NCI-H2227 treated with DMSO at 0.1 percent for 48 hours (cell line): ENCODE measurements at regions not wholly inside any gene's neighbourhood (a gene's known extent, or its start where the extent isn't known, plus 50 kb on each side); places are given as distances from the start of the nearest gene placed in this dataset.
"Not testable (repeated sequence)": the region's sequence is repeated elsewhere in the genome, so short reads cannot be mapped to it uniquely, and the experiment has no call there.

ENCODE experiments used
- DNase-seq: peaks from one replicate; lab custom pipeline; 2025; lab: John Stamatoyannopoulos, UW

- no peak for DNase-seq
Observed at GRCh38 chr7:9210114-9210513, 776.7 kb downstream of the NXPH1 start.

GRCh38 chr7:9217204-9217603 lies 783.8 kb downstream of the NXPH1 start:
- no peak for DNase-seq

DNA sequence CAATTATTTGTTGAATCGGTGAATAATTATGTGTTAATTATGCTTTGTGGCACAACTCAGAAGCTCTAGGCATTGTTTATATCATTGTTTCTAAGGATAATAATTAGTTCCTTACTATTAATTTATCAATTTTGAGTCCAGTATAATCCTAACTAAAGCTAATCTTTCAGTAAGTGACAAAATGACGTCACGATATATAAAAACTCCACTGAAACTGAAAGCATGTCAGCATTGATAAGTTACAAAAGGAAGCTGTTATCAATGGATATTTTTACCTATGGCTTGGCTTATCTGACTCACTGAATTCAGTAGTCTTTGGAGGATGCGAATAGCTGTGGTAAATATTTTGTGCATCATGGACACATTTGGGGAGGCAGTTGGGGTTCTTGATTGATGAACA lies 793.1 kb downstream of the NXPH1 start:
- DNase-seq = no peak

- DNase-seq = peak; percentile 13
Observed at GRCh38 chr7:9231630-9232121, 798.3 kb downstream of the NXPH1 start.

DNA sequence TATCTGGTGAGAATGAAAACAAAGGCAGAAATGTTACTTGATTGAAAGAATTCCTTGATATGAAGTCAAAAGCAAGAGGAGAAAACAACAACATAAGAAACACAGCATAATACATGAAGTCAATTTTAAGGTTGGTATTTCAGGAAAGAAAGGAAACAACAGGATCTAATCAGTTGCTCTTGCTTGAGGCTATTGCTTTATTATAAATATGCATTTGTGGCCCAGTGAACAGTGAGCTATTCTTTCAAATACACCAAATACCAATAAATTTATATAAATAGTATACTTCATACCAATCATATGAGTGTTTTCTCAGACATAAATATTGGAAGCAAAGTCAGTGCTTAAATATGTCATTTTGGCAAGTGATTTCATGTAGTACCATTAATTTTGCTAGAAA lies 806.6 kb downstream of the NXPH1 start:
- no peak for DNase-seq

DNA sequence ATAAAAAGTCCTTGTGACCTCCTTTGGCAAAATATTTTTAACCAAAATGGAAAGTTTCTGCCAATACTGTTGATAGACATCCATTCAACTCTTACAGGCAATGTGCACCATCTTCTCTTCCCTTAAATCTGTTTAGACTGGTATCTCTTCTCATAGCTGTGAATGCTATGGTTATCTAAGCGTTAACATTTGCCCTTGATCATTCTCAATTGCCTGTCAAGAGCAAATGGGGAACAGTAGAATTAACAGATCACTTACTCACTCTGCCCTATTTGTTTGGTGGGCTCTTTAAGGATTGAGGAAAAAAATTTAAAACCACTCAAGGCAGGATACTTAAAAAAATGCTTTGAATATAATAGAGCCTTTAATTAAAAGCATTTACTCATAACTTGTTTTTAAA lies 808.4 kb downstream of the NXPH1 start:
- no peak for DNase-seq

DNA sequence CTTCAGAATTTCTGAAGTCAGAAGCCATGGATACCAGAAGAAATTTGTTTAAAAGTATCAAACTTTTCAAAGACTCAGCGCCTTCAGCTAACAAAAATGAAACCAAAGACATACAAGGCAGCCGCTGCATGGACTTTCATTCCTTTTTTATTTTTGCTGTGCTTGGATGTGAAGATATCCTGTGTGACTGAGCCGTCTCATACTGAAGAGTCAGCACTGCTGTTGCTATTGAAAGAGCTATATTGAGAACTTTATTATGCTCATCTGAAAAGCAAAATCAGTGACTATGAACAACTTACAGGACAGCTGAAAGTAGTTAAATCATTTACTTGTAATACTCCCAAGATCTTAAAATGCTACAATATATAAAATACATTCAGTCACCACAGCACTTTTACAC lies 809.2 kb downstream of the NXPH1 start:
- DNase-seq = no peak

- no peak for DNase-seq
Observed at GRCh38 chr7:9250876-9251275, 817.5 kb downstream of the NXPH1 start.

- DNase-seq = no peak
Observed at GRCh38 chr7:9264395-9264794, 831.0 kb downstream of the NXPH1 start.

GRCh38 chr7:9280088-9280487 lies 846.7 kb downstream of the NXPH1 start:
- DNase-seq = no peak

GRCh38 chr7:9283246-9283645 lies 849.8 kb downstream of the NXPH1 start:
- no peak for DNase-seq

DNA sequence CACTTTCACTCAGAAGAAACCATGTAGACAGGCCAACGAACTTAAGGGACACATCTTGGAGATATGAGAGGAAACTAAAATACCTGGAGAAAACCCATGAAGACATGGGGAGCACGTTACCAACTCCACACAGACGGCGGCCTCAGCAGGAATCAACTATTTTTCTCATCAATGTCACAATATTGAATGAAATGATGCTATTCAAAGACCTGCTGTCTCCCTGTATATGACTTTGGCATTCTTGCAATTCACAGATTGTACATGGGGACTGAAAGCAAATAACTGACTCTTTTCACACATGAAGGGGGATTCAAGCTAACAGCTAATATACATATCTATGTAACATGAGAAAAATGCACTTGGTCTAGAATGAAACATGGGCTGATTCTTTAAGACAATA lies 869.0 kb downstream of the NXPH1 start:
- DNase-seq = no peak

DNA sequence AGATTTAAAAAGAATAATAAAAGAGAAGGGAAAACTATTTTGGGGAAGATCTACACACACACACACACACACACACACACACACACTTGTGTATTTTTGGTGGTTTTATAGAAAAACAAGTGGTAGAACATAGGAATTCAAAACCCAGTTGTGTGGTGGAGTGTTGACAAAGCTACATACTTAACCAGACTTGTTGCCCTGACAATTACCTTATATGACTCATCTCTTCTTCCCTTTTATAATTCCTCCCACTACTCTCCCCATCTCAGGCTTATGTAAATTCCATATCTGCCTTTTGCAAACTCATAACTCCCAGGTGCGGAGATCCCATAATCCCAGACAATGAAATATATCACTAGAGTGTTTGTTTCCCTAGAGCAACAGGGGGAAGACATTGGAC lies 873.7 kb downstream of the NXPH1 start:
- DNase-seq = no peak

GRCh38 chr7:9324513-9324912 lies 891.1 kb downstream of the NXPH1 start:
- DNase-seq = no peak

GRCh38 chr7:9328296-9328695 lies 894.9 kb downstream of the NXPH1 start:
- DNase-seq = no peak

GRCh38 chr7:9349625-9350024 lies 916.2 kb downstream of the NXPH1 start:
- DNase-seq = no peak

GRCh38 chr7:9391221-9391620 lies 957.8 kb downstream of the NXPH1 start:
- no peak for DNase-seq

DNA sequence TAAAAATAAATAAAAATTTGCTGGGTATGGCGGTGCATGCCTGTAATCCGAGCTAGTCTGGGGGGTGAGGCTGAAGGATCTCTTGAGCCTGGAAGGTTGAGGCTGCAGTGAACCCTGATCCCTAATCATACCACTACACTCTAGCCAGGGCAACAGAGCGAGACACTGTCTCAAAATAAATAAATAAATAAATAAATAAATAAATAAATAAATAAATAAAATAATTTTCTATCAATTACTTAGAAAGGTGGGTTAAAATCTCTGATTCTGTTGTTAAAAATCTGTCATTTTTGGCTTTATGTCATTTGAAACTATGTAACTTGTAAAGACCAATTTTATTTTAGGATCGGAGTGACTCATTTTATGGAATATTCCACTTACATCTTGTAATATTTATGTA lies 958.6 kb downstream of the NXPH1 start:
- DNase-seq = no peak

DNA sequence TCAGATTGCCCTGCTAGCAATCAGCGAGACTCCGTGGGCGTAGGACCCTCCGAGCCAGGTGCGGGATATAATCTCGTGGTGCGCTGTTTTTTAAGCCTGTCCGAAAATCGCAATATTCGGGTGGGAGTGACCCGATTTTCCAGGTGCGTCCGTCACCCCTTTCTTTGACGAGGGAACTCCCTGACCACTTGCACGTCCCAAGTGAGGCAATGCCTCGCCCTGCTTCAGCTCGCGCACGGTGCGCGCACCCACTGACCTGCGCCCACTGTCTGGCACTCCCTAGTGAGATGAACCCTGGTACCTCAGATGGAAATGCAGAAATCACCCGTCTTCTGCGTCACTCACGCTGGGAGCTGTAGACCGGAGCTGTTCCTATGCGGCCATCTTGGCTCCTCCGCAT lies 971.0 kb downstream of the NXPH1 start:
- DNase-seq = not testable (repeated sequence)

DNA sequence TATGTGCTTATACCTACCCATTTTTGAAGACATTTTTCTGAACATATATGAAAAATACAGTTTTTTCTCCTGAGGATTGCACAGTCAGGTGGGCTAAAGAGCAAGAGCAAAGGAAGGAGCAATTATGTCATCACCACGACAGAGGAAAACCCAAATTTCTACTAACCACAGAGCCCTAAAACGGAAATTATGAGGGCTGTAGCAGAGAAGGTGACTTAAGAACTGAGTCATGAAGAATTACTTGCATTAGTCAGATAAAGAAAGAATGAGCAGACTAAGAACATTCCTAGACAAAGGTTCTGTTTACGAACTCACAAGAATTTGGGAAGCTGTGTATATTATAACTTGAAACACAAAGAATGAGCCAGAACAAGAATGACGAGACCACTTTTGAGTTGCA lies 974.4 kb downstream of the NXPH1 start:
- DNase-seq = no peak

GRCh38 chr7:9453521-9453920 lies 1020.1 kb downstream of the NXPH1 start:
- DNase-seq = no peak

GRCh38 chr7:9488555-9488954 lies 1055.1 kb downstream of the NXPH1 start:
- DNase-seq = no peak

GRCh38 chr7:9498303-9498702 lies 1064.9 kb downstream of the NXPH1 start:
- DNase-seq = no peak

GRCh38 chr7:9502269-9502668 lies 1068.9 kb downstream of the NXPH1 start:
- no peak for DNase-seq

DNA sequence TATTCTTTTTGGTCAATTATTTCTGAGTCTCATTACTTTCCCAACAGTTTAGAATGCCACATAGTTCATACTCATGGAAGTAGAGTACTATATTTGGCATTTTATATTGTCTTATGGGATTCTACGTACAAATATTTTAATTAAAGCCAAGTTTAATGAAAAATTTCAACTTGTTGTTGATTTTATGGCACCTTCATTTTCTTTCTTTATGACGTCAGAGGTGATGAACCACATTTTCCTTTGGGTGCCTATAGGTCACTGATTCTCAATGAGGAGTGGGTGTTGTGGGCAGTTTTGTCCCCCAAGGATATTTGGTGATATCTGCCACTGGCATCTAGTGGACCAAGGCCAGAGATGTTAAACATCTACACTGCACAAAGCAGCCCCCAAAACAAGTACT lies 1071.3 kb downstream of the NXPH1 start:
- no peak for DNase-seq
